K562 (cell line): ENCODE measurements at regions not wholly inside any gene's neighbourhood (a gene's known extent, or its start where the extent isn't known, plus 50 kb on each side); places are given as distances from the start of the nearest gene placed in this dataset.

Source experiments
- ADNP ChIP-seq: fragments of 200-800 bp; sonication (Bioruptor generic); IDR thresholded peaks from 2 replicates; pipeline ENCODE4 v1.6.1; 2016; ENCODE audit warnings: missing genetic modification characterization, missing compliant biosample characterization
- BRCA1 ChIP-seq, 2 experiments: fragments of 450-650 bp in 1 of 2; sonication (generic) in 1 of 2; formaldehyde crosslinking in 1 of 2; IDR thresholded peaks; 2 replicates each; pipeline versions ENCODE4 v1.5.0 to v1.6.1; 2017 to 2020; ENCODE audit warnings: mild to moderate bottlenecking in 1 of 2, missing genetic modification reagents in 1 of 2
- HDAC3 ChIP-seq: fragments of 450-650 bp; IDR thresholded peaks from 2 replicates; pipeline ENCODE4 v1.6.1; 2018; ENCODE audit warnings: borderline replicate concordance, mild to moderate bottlenecking, moderate library complexity; ENCODE audit not compliant: partially characterized antibody
- HIVEP1 ChIP-seq: fragments of 250-450 bp; sonication (Bioruptor Pico); IDR thresholded peaks from 2 replicates; pipeline ENCODE4 v1.4.0; 2020; ENCODE audit warnings: mild to moderate bottlenecking
- HMBOX1 ChIP-seq: sonication (generic); IDR thresholded peaks from 2 replicates; pipeline ENCODE4 v1.6.1; 2016
- NCOA1 ChIP-seq: fragments of 450-650 bp; IDR thresholded peaks from 2 replicates; pipeline ENCODE4 v1.6.1; 2016; ENCODE audit warnings: low read depth
- TRIM25 ChIP-seq: fragments of 450-650 bp; IDR thresholded peaks from 2 replicates; pipeline ENCODE4 v1.7.0; 2016; ENCODE audit warnings: borderline replicate concordance
- ZBTB49 ChIP-seq: sonication (generic); formaldehyde crosslinking; IDR thresholded peaks from 2 replicates; pipeline ENCODE4 v1.8.0; 2022; ENCODE audit warnings: missing genetic modification reagents, mild to moderate bottlenecking, borderline replicate concordance
- ZNF699 ChIP-seq: fragments of 250-450 bp; sonication (Bioruptor Pico); IDR thresholded peaks from 2 replicates; pipeline ENCODE4 v1.8.0; 2021; ENCODE audit warnings: mild to moderate bottlenecking, moderate library complexity; ENCODE audit not compliant: insufficient replicate concordance
- TF ChIP-seq, protein P1 (sequence below): fragments of 450-650 bp; conservative IDR thresholded peaks from 2 replicates; pipeline ENCODE4 v1.6.1; 2016; ENCODE audit warnings: missing genetic modification characterization, low read depth, mild to moderate bottlenecking, missing compliant biosample characterization, moderate library complexity

GRCh38 chr2:16315908-16316307 is 349.7 kb downstream of the CYRIA start (continued):
- TF ChIP-seq TRIM25 = no peak
- TF ChIP-seq HIVEP1 (CRISPR knock-in tag) = no peak
- no peak for TF ChIP-seq ZNF699 (CRISPR knock-in tag)
- no peak for TF ChIP-seq HDAC3
- TF ChIP-seq BRCA1 (IDR thresholded peaks at IDR 0.05) = no peak
- TF ChIP-seq BRCA1 (CRISPR knock-in tag; IDR thresholded peaks at IDR 0.05) = no peak
- no peak for TF ChIP-seq ADNP (tag)
- TF ChIP-seq NCOA1 = no peak
- TF ChIP-seq ZBTB49 (CRISPR knock-in tag) = no peak
- no peak for TF ChIP-seq HMBOX1
- TF ChIP-seq, protein P1, sequence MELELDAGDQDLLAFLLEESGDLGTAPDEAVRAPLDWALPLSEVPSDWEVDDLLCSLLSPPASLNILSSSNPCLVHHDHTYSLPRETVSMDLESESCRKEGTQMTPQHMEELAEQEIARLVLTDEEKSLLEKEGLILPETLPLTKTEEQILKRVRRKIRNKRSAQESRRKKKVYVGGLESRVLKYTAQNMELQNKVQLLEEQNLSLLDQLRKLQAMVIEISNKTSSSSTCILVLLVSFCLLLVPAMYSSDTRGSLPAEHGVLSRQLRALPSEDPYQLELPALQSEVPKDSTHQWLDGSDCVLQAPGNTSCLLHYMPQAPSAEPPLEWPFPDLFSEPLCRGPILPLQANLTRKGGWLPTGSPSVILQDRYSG = no peak
